HG03280 (cell line): ENCODE measurements at regions not wholly inside any gene's neighbourhood (a gene's known extent, or its start where the extent isn't known, plus 50 kb on each side); places are given as distances from the start of the nearest gene placed in this dataset.
"Not testable (repeated sequence)": the region's sequence is repeated elsewhere in the genome, so short reads cannot be mapped to it uniquely, and the experiment has no call there.

Experiments used
- ATAC-seq: cut with Tn5 transposase; IDR thresholded peaks from one replicate; pipeline ENCODE4 v1.9.1; 2021; ENCODE audit warnings: mild to moderate bottlenecking, moderate library complexity; ENCODE audit not compliant: unreplicated experiment

DNA sequence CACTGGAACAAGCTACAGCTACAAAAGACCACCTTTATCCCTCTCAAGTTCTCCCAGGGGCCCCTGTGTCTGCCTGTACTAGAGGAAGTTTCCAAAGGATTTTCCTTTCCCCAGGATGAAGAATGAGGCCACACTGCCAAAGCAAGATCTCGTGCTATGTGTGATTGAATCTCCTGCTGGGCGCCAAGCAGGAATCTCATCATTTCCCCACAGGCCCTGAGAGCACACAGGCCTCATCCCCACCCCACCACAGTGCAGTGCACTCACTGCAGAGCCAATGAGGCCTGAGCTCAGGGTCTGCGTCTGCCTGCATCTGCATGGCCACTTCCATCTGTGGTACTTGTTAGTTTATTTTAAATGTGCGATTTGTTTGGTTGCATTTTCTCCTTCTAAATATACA lies 387.4 kb upstream of the ASIC2 start:
- no peak for ATAC-seq

DNA sequence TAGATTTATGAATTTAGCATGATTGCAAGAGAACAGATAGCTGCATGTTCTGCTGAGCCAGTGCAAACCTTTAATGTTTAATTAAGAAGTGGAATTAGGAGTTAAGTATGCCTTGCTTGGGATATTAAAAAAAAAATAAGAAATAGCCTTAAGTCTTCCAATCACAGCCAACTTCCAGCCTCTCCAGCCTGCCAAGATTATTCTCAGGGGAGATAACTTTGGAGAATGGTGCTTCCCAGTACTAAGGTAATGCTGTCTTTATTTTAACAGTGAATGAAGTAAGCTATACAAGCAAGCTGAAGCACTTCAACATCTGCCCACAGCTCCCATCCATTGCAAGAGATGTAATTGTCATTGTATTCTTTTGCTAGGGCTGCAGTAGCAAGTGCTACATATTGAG lies 389.5 kb upstream of the ASIC2 start:
- ATAC-seq = no peak

DNA sequence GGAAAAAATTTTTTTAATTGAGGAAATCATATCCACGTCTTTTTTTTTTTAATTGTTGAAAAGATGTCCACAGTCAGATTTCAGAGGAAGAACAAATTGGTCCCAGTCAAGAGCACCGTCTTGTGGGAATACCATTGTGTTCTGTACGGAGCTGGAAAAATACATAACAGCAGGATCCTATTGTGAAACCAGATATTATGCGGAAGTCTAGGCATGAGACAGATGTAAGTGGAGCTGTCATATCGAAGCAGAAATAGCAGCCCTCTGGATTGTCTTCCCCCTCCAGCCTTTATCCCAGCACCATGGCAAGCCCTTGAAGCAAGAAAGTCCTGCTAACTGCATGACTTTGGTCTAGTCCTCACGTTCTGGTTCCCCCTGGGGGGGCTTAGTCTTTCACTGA lies 391.6 kb upstream of the ASIC2 start:
- no peak for ATAC-seq

DNA sequence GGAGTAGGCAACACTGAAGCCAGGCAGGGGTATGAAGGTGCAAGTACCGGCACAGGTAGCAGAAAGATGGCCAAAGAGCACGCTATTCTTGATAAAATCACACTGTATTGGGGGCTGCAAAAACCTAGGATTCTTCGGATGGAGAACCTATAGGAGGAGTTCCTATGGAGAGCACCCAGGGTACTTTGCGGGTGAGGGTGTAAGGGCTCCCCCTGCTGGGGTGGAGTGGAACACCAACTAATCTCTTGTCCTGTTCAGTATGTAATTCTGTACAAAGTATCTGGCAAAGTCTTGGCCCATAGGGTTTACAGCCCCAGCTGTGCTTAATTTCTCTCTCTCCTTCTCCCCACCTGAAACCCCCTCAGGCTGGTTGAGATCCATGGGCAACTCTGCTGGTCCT lies 393.1 kb upstream of the ASIC2 start:
- no peak for ATAC-seq

DNA sequence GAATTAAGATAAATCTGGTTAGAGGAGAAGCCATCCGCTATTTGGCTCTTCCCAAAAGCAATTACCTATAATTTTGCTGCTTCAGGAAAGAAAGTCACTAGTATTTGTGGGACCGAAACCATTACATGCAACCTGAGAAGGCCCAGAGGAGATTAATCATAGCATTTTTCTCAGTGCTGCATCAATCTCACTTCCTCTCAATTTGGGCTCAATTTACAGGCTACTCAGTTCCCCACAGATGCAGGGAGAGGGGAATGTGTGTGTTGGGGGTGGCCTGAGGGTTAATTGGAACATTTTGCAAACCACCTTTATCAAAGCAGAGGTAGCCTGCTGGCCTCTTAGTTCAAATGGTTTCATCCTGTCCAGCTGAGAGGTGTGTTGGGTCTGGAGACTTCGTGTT lies 394.7 kb upstream of the ASIC2 start:
- no peak for ATAC-seq

DNA sequence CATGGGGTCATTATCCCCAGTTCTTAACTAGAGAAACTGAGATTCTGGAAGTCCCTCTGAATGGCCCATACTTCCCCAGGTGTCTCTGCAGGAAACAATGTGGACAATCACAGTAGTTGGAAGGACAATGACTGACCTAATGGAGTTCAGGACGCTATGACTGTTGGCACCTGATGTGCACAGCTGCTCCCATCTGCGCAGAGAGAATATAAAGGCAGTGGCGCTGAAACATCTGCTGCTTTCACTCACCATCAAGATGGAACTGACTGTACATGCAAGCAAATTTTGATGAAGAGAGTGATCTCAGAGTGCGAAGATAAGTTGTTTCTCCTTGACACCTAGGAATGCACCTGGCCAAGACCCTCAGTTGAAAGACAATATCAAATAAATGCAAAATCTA lies 395.7 kb upstream of the ASIC2 start:
- no peak for ATAC-seq

DNA sequence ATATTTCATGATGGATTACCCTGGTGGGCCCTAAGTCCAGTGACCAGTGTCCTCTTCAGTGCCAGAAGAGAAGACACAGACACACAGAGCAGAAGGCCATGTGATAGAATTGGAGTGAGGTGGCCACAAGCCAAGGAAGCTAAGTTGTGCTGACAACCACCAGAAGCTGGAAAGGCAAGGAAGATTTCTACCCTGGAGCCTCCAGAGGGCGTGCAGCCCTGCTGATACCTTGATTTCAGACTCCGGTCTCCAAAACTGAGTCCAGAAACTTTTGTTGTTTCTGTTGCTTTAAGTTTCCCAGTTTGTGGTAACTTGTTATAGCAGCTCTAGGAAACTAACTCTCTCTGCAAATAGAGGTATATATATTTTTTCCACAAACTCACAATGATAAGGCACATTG lies 396.6 kb upstream of the ASIC2 start:
- ATAC-seq = no peak

DNA sequence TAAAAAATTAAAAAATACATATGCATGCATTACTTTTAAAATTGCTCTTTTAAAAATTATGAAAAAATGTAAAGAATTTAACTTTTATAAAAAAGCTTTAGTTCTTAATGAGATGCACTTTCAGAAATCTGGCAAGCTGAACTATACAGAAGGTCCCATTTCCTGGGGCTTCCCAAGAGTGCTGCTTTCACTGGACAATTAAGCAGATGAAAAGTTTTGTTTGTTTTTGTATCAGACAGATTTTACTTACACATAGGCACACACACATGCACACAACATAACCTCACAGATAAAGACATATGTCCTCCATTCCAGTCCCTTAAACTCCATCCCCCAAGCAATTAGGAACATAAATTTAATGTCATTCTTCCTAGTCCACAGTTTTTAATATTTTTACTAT lies 402.3 kb upstream of the ASIC2 start:
- ATAC-seq = no peak

DNA sequence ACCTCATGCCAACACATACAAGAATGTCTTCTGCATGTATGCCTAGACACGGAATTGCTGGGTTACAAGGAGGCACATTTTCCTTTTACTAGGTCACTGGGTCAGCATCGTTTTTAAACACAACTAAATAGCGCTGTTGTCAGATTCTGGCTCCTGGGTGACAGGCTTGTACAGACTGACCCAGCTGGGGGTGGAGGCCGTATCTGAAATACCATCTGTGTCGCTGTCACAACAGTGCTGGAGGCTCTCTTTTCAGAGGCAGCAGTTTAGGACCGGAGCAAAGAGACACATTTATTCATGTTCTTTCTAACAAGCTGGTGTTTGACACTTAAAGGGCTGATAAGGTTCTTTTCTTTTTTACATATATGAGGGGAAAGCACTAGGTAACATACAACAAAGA lies 403.0 kb upstream of the ASIC2 start:
- ATAC-seq = no peak

DNA sequence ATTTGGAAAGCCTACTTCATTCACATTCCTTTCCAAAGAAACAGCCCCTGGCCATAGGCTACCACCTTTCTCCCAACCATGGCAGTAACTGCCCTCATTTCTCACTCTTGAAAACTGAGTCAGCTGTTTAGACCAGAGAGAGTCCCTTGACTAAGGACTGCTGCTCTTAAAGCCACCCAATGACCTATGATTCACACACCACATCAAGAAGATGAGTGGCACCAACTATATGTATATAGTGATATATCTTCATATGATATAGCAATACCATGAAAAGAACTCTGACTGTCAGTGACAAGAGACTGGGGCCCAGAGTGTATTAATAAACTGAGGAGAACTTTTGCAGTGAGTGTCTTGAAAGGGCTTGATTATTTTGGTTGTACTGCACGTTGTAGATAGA lies 404.5 kb upstream of the ASIC2 start:
- no peak for ATAC-seq

DNA sequence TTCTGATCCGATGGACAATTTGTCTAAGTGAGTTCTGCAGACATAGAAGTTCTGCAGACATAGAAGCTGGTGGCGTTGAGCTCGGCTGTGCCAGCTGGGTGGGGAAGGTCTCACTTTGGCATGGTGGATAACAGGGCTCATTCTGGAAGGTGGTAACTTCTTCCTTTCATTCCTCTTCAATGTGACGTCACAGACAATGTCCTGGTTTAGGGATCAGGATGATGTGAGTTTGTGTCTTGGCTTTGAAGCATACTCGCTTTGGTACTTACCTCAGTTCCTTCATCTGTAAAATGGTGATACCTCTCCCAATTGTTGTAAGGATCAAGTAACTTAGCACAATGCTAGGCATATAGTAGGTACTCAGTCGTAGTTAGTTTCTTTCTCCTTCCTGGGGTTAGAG lies 408.8 kb upstream of the ASIC2 start:
- ATAC-seq = no peak

DNA sequence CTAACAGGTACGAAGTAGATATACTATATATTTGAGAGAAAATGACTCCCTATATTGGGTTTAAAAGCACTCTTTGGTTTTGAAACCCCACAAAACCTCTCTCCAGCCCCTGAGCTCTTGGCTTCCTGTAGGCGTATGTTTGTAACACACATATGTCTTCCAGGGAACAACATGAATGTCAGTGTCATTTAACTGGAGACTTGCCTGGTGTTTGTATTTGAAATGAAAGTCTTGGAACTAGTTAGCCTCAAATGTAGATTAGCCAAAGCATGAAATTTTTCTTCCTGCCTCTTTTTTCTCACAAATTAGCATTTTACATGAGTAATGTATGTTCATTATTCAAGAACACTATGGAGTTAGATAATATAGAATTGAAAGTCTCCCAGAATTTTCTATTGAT lies 411.8 kb upstream of the ASIC2 start:
- no peak for ATAC-seq

DNA sequence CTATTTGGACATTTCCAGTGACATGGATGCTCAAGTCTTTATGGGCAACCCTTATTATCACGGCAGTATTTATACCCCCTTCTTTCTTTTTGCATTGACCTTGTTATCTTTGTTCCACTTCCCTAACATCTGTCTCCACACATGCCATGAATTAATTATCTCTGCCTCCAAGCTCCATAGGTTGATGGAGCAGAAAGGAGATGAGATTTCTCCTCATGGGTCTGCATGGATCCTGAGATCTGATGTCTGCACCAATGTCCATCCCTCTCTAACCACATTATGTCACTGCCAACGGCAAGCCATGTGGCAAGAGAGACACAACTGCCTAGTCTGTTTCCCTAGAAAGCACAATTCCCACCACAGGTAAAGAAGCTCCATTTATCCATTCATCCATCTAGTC lies 416.8 kb upstream of the ASIC2 start:
- no peak for ATAC-seq

DNA sequence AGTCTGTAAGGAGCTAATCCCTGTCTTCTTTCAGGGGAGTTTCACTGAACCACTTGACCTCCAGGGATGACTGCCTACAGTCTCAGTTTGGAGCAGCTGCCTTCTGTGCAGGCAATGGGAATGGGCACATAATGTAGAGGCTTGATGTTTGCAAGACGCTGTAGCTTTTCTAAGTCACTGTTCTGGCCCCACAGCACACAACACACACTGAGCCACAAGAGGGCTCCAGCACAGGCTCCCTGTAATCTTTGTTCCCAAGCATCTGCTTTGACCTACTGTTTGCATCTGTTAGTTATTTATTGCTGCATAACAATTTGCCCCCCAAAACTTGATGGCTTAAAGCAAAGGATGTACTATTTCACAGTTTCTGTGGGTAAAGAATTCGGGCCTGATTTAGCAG lies 419.0 kb upstream of the ASIC2 start:
- ATAC-seq = no peak

DNA sequence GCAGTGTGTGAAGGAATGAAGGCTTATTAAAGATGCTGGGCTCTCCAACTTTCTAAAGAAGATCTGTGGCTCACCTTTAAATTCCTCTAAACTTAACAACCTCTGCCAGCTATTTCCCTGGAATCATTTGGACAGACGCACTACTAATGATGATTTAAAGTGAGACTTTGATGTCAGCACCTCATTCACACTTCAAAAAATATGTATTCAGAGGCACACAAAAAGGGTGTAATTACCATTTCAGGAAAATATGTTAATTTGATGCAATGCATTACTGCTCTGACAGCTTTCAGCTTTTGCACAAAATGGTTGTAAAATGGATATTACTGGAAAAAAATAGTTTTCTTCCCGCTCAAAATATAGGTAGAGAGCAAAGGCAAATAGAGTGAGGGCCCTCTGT lies 423.9 kb upstream of the ASIC2 start:
- no peak for ATAC-seq

DNA sequence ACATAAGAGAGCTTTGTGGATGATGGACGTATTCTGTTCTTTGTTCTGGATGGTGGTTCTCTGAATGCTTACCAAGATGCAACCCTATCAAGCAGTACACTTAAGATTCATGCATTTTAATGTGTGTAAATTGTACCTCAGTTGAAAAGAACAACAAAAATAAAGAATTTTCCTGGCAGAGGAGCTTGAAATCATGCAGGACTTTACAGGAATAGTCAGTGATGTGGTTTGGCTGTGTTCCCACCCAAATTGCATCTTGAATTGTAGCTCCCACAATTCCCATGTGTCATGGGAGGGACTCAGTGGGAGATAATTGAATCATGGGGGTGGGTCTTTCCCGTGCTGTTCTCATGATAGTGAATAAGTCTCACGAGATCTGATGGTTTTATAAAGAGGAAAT lies 430.6 kb upstream of the ASIC2 start:
- not testable (repeated sequence) for ATAC-seq

DNA sequence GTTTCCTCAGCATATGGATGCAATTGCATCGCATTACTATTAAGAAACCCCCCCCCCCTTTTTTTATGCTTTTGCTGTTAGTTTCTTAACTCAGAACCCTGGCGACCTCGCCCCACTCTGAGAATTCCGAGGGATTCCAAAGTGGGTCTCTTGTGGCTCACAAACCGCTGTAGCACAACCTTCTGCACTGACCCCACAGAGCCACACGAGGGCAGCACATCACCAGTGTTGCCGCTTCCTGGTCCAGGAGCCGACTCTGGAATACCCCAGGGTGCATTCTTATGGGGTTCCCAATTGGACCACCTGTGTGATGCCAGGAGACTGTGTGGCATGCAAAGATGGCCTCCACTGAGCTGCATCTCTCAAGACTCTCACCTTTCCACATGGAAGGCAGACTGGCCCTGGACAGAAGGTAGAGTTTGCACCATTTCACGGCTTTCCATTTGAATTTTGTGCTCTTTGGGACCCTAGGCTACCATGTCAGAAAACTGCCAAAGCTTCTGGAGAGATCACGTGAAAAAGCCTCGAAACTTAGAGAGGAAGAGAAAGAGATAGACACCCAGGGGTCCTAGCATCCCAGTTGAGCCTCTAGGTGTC lies 432.7 kb upstream of the ASIC2 start:
- ATAC-seq = no peak

DNA sequence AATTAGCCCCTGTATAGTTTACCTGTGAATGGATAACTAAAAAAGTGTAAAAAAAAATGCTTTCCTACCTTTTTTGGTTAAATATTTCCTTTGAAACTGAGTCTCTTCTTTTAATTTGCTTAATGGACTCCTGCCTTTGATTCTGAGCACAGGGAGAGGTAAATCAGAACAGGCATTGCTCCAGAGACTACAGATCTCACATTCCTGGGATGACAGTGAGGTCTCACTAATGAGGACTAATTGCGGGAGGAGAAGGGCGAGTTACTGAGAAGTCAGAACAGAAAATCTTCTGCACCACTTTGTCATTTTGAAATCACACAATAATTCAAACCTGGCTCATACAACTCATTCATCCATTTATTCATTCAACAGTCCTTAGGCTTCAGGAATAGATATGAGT lies 437.0 kb upstream of the ASIC2 start:
- no peak for ATAC-seq

DNA sequence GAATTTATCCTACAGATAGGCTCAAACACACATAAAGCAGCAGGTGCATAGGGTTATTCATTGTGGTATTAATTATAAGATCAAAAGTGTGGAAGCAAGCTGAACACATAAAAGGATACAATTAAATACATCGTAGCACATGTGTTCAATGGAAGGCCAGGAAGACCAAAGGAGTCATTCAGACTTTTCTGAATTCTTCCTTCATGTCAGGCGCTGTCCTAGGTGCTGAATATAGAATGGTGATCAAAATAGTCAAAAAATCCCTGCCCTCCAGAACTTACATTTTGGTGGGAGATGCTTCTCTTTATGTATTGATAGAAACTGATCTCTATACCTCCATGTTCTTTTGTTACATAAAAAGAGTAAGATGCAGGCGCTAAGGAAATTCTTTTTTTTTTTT lies 439.0 kb upstream of the ASIC2 start:
- ATAC-seq = no peak

DNA sequence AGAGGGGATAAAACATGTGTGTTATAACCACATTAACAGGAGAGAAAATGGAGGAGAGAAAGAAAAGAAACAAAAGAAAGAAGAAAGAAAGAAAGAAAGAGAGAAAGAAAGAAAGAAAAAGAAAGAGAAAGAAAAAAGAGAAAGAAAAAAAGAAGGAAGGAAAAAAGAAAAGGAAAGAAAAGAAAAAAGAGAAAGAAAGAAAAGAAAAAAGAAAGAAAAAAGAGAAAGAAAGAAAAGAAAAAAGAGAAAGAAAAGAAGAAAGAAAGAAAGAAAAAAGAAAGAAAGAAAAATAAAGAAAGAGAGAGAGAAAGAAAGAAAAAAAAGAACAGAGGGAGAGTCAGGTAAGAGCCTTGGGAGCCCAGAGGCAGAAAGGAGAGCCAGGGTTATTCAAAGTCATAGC lies 446.6 kb upstream of the ASIC2 start:
- no peak for ATAC-seq

DNA sequence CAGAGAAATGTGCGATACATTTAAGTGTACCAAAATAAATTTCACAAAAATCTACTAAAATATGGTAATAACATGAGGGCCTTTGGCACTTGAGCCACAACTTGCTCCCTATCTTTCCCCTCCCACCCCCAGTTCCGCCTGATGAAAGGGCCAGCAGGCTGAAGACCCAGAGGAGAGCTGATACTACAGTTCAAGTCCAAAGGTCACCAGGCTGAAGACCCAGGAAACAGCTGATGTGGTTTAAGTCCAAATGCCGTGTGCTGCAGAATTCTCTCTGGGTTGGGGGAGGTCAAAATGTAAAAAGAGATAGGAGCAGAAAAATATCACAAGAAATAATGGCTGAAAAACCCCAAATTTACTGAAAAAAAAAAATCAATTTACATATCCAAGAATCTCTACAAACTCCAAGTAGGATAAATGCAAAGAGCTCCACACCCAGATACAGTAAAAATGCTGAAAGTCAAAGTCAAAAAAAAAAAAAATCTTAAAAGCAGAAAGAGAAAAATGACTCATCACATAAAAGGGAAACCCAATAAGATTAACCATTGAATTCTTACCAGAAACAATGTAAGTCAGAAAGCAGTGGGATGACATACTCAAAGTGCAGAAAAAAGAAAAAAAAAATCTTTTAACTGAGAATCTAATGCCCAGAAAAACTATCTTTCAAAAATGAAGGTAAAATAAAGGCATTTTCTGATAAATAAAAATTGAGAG lies 452.1 kb upstream of the ASIC2 start:
- ATAC-seq = no peak

DNA sequence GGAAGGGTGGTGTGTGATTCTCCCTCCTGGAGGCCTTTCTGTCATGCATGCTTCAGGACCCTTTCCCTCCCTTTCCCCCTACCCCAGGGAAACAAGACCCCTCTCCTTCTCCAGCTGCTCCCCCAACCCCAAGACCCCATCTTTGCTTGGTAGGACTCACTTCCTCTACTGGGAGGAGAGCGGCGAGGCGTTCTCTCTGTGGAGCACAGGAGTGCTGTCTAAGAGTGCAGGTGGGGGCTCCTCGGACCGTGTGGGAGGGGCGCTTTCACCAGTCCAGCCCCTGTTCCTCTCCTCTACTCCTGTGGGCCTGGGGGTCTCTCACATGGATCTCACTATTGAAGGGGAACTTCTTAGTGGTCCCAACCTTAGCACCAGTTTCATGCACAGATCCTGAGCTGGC lies 456.1 kb upstream of the ASIC2 start:
- ATAC-seq = no peak
